Ureter (tissue), 1 donor: ENCODE measurements at regions not wholly inside any gene's neighbourhood (a gene's known extent, or its start where the extent isn't known, plus 50 kb on each side); places are given as distances from the start of the nearest gene placed in this dataset.
A peak's percentile ranks its signal among the peaks of the same experiment; 100 is the strongest.
"Not testable (repeated sequence)": the region's sequence is repeated elsewhere in the genome, so short reads cannot be mapped to it uniquely, and the experiment has no call there.

Experiments used
- DNase-seq: peaks from one replicate; pipeline ENCODE4 v3.0.0-alpha.2; 2020; ENCODE audit warnings: low spot score
- donor health status: DM: yes; HTN: yes; CAD: no.

DNA sequence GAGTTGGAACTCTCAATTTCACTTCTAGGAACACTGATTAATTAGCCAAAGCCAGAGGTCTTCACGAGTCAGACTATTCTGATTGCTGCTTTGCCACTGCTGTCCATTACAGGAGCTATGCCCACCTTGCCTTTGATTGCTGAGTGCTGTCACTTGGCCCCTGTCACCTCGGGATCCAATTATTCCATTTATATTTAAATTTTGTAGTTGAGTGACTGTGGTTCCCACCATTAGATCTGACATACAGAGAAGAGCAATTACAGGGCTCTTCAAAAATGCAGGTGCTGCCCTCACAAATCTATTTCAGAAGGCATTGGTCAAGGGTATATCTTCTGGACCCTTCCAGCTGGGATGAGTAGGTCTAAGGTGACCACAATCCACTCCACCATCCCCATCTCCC lies 200.8 kb downstream of the GJA1 start:
- not testable (repeated sequence) for DNase-seq

DNA sequence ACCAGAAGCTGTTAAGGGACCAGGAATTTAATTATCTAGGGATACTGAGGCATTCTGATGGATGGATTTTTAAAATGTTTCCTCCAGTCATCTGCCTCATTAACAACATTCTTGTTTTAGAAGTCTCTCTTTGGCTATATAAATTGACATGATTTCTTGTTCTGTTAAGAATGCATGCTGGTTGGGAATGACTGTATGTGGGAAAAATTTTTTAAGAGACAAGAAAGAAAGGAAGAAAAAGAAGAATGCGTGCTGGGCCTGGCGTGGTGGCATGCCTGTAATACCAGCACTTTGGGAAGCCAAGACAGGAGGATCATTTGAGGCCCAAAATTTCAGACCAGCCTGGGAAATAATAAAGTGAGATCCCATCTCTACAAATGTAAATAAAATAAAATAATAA lies 203.6 kb downstream of the GJA1 start:
- no peak for DNase-seq

GRCh38 chr6:121641158-121641557 lies 205.7 kb downstream of the GJA1 start:
- DNase-seq = no peak

DNA sequence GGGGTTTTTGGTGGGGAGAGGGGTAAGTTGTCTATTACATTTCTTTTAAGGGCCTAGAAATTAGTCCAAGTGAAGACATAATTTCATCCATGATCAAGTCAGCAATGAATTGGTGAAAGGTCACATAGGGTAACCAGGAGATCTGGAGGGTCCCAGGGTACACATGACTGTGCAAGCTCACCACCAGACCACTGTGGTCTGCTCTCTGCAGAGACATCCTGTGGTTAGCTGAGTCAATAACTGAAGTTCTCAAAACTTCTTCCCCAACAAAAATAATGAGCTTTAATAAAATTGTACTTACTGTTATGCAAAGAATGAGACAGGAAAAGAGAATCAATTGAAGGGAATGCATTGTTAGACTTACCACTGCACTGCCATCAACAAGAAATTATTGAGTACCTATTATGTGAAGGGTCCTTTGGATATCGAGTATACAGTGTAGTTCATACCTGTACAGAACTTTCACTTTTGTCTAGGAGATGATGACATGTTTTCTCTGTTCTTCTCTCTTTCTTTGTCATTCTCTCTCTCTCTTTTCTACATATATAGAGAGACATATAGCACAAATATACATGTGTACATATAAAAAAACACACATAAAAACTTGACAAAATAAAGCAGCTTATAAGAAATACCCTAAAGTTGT lies 209.8 kb downstream of the GJA1 start:
- no peak for DNase-seq

GRCh38 chr6:121647905-121648304 lies 212.5 kb downstream of the GJA1 start:
- DNase-seq = no peak

DNA sequence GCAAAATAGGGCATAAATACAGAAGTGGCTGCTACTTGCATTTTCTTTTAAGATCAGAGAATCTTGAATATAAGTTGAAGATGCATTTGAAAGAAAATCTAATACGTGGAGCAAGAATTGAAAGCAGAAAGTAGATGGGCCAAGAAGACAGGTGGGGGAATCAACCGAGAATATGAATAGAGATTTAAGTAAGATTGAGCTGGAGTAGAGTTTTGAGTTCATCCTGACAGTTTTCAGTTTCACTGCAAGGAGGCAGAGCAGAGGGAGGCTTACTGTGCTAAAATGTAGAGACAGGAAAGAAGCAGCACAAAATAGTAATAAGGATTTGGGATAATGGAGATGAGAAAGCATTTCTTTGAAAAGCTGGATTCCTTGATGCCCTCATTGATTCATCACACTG lies 214.5 kb downstream of the GJA1 start:
- DNase-seq = no peak

GRCh38 chr6:121651420-121651819 lies 216.0 kb downstream of the GJA1 start:
- no peak for DNase-seq

DNA sequence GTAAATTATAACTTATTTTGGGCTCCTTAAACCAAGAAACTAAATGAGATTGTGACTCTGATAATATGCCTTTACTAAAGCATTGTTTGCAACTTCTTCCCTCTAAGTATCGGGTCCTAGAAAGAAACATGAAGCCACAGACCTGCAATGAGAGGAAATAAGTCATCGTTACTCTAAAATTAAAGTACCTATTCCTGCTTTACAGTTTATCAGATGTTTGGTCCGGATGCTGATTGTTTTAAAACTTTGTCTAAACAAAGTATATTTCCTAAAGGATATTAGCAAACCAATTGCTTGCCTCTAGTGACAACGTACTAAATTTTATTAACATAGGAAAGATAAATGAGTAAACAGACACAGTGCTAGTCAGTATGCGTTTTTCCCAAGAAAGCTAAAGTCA lies 216.8 kb downstream of the GJA1 start:
- no peak for DNase-seq

DNA sequence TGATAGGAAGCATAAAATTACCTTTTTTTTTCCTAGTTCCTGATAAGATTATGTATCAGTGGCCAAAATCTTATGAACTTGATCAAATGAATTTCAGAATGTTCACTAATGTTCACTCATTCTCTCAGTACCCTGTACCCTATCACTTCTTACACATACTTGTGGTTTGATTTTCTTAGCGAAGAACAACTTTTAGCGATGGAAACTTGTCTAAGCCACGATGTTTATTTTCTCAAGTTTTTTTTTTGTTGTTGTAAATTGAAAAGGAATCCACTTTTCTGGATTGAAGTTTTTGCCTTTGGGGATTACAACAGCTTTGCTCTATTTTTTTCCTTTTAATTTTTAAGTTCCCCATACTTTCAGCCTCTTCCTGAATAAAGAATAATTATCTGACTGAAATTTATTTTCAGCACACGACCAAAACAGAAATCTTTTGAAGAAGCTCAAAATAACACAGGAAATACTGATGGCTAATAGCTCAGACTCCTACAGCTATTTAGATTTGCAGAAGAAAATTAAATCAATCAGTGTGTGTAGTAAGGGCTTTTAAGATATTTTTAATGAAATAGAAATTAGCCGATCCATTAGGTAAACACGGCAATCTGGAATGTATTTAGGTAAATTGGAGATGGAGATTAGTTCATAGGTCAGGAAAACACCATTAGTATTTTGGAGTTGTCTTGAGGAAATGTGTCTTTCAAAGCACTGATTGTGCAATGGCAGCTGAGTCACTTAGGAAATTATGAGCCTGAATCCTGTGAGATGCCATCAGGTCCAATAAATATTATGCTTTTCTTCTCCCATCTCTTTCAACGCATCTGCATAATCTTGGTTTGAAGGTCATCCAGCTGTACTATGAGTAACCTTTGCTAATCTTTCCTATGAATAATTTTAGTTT lies 217.5 kb downstream of the GJA1 start:
- peak; percentile 52 for DNase-seq

- no peak for DNase-seq
These were observed 218.2 kb downstream of the GJA1 start for GRCh38 chr6:121653624-121654008.

DNA sequence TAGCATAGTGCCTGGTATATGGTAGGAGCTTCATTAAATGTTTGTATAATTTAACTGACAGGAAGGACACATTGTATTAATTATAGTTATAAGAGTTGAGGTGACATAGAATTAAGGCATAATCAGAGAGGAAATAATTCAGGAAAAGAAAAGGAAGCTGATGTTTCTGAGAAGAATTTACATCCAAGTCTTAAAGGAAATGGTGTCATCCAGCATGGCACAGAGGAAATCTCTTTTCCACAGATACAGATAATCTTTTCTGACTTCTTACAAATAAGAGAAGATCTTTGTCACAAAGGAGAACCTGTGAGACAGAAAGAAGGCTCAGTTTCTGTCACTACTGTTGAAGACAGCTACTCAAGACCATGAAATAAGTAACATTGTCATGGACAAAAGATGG lies 222.5 kb downstream of the GJA1 start:
- no peak for DNase-seq

DNA sequence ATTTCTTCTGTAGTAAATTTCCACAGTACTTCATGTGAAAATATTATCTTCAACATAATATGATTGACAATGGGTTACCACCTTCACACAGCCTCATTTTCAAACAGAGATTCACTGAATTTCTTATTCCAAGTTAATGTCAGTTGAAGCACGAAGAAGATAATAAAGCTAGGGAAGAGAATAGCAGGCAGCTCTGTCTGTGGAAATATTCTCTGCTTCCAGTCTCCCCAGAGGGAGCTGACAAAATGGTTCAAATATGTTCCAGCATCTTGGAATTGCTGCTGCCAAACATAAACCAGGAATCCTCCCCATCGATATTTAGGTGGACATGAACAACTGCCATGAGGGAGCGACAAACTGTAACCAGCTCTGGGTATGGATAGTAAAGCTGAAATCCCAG lies 224.8 kb downstream of the GJA1 start:
- no peak for DNase-seq

GRCh38 chr6:121663292-121663810 lies 227.9 kb downstream of the GJA1 start:
- no peak for DNase-seq

DNA sequence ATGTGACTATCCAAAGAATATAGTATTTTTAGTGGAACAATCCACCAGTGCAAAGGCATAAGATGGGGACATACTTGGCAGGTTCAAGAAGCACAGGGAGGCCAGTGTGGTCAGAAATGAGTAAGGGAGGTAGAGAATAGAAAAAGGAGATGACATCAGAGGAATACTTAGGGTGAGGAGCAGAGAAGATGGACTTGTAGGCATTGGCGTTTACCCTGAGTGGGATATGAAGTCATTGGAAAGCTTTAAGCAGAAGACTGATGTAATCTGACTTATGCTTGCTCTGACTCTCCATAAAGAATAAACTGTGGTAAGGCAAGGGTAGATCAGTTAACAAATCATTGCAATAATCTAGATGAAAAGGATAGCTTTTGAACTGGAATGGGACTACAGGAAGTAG lies 228.7 kb downstream of the GJA1 start:
- no peak for DNase-seq

DNA sequence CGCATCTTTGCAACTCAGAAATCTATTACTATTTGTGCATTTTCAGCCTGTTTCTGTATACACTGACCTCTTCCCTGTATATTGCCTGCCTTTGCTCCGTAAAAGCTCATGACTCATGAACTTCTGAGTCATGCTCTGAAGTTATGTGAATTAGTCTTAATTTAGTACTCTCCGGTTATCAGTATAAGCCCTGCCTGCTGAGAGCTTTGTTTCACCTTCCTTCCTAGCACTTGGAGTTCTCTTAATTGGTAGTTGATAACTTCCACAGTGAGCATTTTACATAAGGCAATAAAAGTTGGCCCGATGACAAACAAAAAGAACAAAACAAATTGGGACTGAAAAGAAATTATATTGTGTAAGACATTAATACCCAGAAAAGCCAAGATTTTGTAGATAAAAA lies 231.4 kb downstream of the GJA1 start:
- DNase-seq = no peak

GRCh38 chr6:121668259-121668658 lies 232.8 kb downstream of the GJA1 start:
- no peak for DNase-seq

DNA sequence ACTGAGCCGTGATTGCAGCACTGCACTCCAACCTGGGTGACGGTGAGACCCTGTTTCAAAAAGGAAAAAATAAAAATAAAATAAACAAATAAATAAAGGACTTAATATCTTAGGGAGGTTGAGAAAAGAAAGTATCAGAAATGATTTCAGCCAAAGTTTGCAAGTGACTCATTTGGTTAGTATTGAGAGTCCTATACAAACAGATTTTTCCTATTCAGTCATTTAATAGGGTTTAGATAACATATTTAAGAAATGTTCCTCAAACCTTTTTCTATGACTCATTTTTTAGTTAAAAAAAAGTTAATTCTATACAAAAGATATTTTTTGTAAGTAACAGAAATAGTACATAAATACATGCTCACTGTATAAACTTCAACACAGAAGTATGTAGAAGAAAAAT lies 235.1 kb downstream of the GJA1 start:
- no peak for DNase-seq

DNA sequence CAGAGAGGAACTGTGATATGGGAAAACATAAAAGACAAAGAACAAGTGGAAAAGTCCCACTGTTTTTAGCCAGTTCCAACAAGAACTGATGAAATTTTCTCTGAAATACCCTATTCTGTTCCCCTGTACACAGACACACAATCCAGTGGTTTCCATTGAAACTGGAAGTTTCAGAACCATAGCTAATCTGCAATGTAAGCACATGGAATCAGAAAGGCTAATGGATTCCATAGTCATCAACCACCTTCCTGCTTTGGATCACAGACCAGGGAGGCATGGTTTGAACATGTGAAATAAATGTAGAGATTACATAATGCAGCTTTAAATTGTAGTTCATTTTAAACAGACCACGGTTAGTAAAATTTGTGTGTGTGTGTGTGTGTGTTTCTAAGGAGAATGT lies 242.1 kb downstream of the GJA1 start:
- no peak for DNase-seq

DNA sequence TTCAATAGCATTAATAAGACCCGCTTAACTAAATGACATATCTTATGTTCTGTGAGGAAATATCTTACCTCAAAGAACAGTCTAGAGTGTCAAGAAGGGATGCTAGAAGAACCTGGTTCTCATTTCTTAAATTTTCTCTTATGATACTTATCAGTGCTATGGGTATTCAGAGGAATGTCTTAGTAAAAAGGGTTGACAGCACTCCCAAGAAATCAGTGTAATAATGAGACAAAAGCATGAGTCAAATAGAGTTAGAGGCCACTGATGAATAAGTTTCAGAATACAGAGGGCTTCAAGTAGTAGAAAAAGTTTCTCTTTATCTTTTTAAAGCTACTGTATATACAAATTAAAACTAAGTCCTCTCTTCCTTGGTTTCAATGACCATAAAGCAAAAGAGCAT lies 242.8 kb downstream of the GJA1 start:
- no peak for DNase-seq

DNA sequence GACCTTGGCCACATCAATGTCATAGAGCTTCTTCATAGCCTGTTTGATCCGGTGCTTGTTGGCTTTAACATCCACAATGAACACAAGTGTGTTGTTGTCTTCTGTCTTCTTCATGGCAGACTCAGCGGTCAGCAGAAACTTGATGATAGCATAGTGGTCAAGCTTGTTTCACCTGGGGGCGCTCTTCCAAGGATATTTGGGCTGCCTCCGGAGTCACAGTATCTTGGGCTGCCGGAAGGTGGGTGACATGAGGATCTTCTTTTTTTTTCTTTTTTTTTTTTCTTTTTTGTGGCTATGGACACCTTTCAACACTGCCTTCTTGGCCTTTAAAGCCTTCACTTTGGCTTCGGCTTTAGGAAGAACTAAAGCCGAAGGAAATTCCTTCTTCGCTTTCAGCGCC lies 244.6 kb downstream of the GJA1 start:
- DNase-seq = no peak

- DNase-seq = no peak
These were observed 247.2 kb downstream of the GJA1 start for GRCh38 chr6:121682666-121683065.

DNA sequence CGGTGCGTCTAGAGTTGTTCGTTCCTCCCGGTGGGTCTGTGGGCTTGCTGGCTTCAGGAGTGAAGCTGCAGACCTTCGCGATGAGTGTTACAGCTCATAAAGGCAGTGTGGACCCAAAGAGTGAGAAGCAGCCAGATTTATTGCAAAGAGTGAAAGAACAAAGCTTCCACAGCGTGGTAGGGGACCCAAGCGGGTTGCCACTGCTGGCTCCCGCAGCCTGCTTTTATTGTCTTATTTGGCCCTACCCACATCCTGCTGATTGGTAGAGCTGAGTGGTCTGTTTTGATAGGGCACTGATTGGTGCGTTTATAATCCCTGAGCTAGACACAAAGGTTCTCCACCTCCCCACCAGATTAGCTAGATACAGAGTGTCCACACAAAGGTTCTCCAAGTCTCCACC lies 250.4 kb downstream of the GJA1 start:
- DNase-seq = not testable (repeated sequence)

DNA sequence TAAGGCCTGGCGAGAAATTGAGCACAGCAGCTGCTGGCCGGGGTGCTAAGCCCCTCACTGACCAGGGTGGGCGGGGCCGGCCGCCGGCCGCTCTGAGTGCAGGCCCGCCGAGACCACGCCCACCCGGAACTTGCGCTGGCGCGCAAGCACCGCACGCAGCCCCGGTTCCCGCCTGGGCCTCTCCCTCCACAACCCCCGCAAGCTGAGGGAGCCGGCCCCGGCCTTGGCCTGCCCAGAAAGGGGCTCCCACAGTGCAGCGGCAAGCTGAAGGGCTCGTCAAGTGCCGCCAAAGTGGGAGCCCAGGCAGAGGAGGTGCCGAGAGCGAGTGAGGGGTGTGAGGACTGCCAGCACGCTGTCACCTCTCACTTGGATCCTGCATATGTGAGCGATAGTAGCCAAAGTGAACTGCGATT lies 251.2 kb downstream of the GJA1 start:
- DNase-seq = no peak
